Small intestine (tissue), 7 donors: ENCODE measurements at regions not wholly inside any gene's neighbourhood (a gene's known extent, or its start where the extent isn't known, plus 50 kb on each side); places are given as distances from the start of the nearest gene placed in this dataset.
"Not testable (repeated sequence)": the region's sequence is repeated elsewhere in the genome, so short reads cannot be mapped to it uniquely, and the experiment has no call there.

Experiments used
- DNase-seq, 2 donors: peaks; one replicate each; pipeline versions ENCODE4 v3.0.0 to v3.0.0-alpha.2; 2013
- FAIRE-seq: peaks from 2 replicates; lab custom pipeline; 2012; peaks lifted over from hg19 to GRCh38; lab: Jason Lieb, UNC
- H3K27ac ChIP-seq, 3 donors: one replicate each; pipeline ENCODE4 v1.5.1; 2013; ENCODE audit warnings: low read length in 2 of 3, mild to moderate bottlenecking in 2 of 3, control low read depth in 1 of 3, inconsistent platforms in 1 of 3, low read depth in 1 of 3, moderate library complexity in 1 of 3
- H3K27me3 ChIP-seq, 3 donors: one replicate each; pipeline ENCODE4 v1.6.1; 2013; ENCODE audit warnings: low read length in 3 of 3, inconsistent platforms in 1 of 3; ENCODE audit not compliant: control insufficient read depth in 3 of 3, insufficient read depth in 3 of 3
- H3K36me3 ChIP-seq, 3 donors: one replicate each; pipeline ENCODE4 v1.6.1; 2013; ENCODE audit warnings: low read length in 3 of 3, inconsistent platforms in 1 of 3, low read depth in 1 of 3, mild to moderate bottlenecking in 1 of 3, moderate library complexity in 1 of 3; ENCODE audit not compliant: control insufficient read depth in 3 of 3, insufficient read depth in 2 of 3
- H3K4me1 ChIP-seq, 3 donors: one replicate each; pipeline ENCODE4 v1.6.1; 2013; ENCODE audit warnings: low read length in 2 of 3, inconsistent platforms in 1 of 3, low read depth in 1 of 3, mild to moderate bottlenecking in 1 of 3, moderate library complexity in 1 of 3; ENCODE audit not compliant: control insufficient read depth in 3 of 3, insufficient read depth in 2 of 3
- H3K4me3 ChIP-seq, 3 donors: one replicate each; pipeline ENCODE4 v1.5.1; 2013; ENCODE audit warnings: low read length in 3 of 3, control low read depth in 1 of 3, inconsistent platforms in 1 of 3, low read depth in 1 of 3, mild to moderate bottlenecking in 1 of 3, moderate library complexity in 1 of 3
- H3K9me3 ChIP-seq, 2 donors: one replicate each; pipeline ENCODE4 v1.6.1; 2013; ENCODE audit warnings: low read depth in 1 of 2, low read length in 1 of 2; ENCODE audit not compliant: control insufficient read depth in 2 of 2, insufficient read depth in 1 of 2
- WGBS, 3 donors: extraction: QIAGEN DNeasy Blood & Tissue Kit; methylation state at CpG; one replicate each; pipeline ENCODE4 v1.1.7; 2013; 5-methylcytosine and 5-hydroxymethylcytosine counted together
- donor health status: healthy with polysubstance abuse.
- donor health status: control.
- donor health status: control.
- donor health status: Bipolar disorder and iron deficiency.
- donor health status: healthy.

- DNase-seq = no peak
- H3K27me3 ChIP-seq = no peaks in the 10 kb centered on the region
- no peaks in the 10 kb centered on the region for H3K36me3 ChIP-seq
- FAIRE-seq = no peak
- no peak overlapping the region for H3K27ac ChIP-seq
- H3K4me1 ChIP-seq = no peaks in the 10 kb centered on the region
- no peak overlapping the region for H3K4me3 ChIP-seq
- no peaks in the 10 kb centered on the region for H3K9me3 ChIP-seq
Observed at GRCh38 chr12:92381856-92382255, 236.2 kb upstream of the BTG1 start.

DNA sequence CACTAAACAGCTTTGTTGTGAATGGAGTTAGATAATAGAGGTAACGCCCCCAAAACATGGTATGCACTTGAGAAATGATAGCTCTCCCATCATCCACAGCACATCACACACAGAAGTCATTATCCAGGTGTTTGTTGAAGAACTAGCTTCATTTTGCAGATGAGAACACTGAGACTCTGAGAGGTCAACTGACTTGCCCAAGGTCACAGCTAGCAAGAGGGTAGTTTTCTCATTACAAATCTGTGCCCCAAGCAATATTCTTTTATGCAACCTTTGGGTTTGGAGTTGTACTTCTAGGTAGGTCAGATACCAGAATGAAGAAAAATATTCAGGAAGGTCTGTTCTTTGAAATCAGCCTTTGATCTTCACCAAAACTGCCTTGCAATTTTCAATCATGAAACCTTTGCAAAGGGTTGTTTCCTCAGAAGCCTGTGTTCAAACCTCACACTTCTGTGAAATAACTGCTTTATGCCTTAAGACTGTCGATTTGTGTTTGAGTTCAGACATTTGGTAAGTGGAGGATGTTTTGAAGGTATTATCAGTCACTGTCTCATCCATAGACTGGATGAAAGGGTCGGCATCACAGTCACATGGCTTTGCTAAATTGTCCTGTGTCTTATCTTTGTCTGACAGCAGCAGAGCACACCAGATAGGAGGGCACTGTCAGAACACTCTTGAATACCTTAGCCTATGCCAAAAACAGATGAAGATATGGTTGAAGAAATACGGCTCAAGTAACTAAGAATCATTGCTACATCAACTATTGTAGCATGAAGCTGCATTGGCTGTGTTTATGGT lies 233.2 kb upstream of the BTG1 start:
- FAIRE-seq (no peak), DNase-seq (no peak)
- Histone ChIP-seq H3K27me3 (no peaks in the 10 kb centered on the region), H3K36me3 (no peaks in the 10 kb centered on the region), H3K27ac (no peak overlapping the region), H3K4me3 (no peak overlapping the region), H3K9me3 (no peaks in the 10 kb centered on the region), H3K4me1 (no peaks in the 10 kb centered on the region)
- WGBS, 3 donors = 68 to 74% (median 73%) methylated on average over 4 of the region's 4 CpGs

- DNase-seq, FAIRE-seq, H3K4me3 ChIP-seq, H3K36me3 ChIP-seq, H3K27me3 ChIP-seq, H3K9me3 ChIP-seq, H3K4me1 ChIP-seq, H3K27ac ChIP-seq: not testable (repeated sequence)
- WGBS, 3 donors = 96 to 98% (median 97%) methylated on average over 3 of the region's 3 CpGs
Observed at GRCh38 chr12:92375504-92375903, 229.9 kb upstream of the BTG1 start.

DNA sequence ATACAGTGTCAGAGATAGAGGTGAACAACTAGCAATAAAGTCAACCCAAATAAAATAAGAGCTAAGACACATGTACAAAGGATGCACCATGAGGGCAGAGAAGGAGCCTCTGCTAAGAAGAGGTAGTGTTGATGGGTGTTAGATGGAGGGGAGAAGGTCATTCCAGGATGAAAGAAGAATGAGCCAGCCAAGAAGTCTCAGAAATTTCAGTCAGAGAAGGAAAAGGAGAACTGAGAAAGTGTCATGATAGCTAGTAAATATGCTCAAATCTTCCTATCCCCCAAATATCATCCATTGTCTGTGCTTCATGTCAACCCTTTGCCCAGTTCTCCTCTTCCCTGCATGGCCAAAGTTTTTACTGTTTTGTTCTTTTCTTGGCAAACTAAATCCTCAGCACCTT lies 225.2 kb upstream of the BTG1 start:
- H3K4me1 ChIP-seq = no peaks in the 10 kb centered on the region
- no peaks in the 10 kb centered on the region for H3K27me3 ChIP-seq
- FAIRE-seq = no peak
- no peaks in the 10 kb centered on the region for H3K9me3 ChIP-seq
- H3K4me3 ChIP-seq = no peak overlapping the region
- no peaks in the 10 kb centered on the region for H3K36me3 ChIP-seq
- H3K27ac ChIP-seq = no peak overlapping the region
- DNase-seq = no peak

GRCh38 chr12:92369636-92370035 lies 224.0 kb upstream of the BTG1 start:
- no peak for FAIRE-seq
- no peak for DNase-seq
- H3K9me3 ChIP-seq = no peaks in the 10 kb centered on the region
- no peaks in the 10 kb centered on the region for H3K36me3 ChIP-seq
- no peak overlapping the region for H3K4me3 ChIP-seq
- no peaks in the 10 kb centered on the region for H3K27me3 ChIP-seq
- no peak overlapping the region for H3K27ac ChIP-seq
- H3K4me1 ChIP-seq = no peaks in the 10 kb centered on the region
- 92 to 96% (median 96%) methylated on average over 2 of the region's 2 CpGs for WGBS, 3 donors

- Histone ChIP-seq H3K36me3 (no peaks in the 10 kb centered on the region), H3K27me3 (no peaks in the 10 kb centered on the region), H3K9me3 (no peaks in the 10 kb centered on the region), H3K4me3 (no peak overlapping the region), H3K4me1 (no peaks in the 10 kb centered on the region), H3K27ac (no peak overlapping the region)
- 93 to 99% (median 94%) methylated on average over 3 of the region's 3 CpGs for WGBS, 3 donors
- no peak for DNase-seq
- FAIRE-seq = no peak
Observed at GRCh38 chr12:92369056-92369455, 223.4 kb upstream of the BTG1 start.

DNA sequence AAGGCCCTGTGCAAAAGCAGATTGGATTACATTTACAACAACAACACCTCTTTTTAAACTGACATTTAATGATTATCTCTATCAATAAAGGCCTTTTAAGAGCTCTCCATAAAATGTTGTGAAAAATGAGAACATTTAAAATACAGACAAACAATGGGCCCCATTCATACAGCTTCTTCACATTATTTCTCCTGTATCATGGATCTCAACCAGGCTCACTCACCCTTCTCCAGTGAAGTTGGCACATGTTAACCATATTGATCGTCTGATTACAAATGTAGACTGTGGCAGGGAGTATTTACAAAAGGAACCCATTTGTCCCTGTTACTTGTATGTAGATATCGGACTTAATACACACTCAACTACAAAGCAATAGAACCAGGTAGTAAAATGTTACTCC lies 220.2 kb upstream of the BTG1 start:
- H3K27ac ChIP-seq = no peak overlapping the region
- H3K36me3 ChIP-seq = no peaks in the 10 kb centered on the region
- H3K4me3 ChIP-seq = no peak overlapping the region
- DNase-seq (no peak), FAIRE-seq (no peak)
- no peaks in the 10 kb centered on the region for H3K9me3 ChIP-seq
- no peaks in the 10 kb centered on the region for H3K27me3 ChIP-seq
- peaks cover 0 to 6% (median 3%) of the 10 kb centered on the region in 3 donors for H3K4me1 ChIP-seq
- 41 to 68% (median 44%) methylated on average over 2 of the region's 2 CpGs for WGBS, 3 donors

DNA sequence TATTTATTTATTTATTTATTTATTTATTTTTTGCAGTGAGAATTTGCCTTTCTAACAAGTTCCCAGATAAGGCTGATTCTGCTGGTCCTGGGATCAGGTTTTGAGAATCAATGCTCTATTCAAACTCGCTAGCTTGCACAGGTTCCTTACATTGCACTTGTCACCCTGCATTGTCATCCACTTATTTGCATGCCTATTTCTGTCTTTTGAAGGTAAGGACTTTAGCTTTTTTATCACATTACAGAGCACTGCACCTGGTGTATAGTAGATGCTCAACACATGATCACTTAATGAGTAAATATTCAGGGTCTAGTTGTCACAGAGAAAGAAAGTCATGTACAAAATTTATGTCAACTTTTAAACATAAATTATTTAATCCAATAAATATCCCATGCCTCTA lies 219.7 kb upstream of the BTG1 start:
- DNase-seq (no peak), FAIRE-seq (no peak)
- no peak overlapping the region for H3K4me3 ChIP-seq
- 88 to 97% (median 94%) methylated on average over 1 of the region's 1 CpG for WGBS, 3 donors
- H3K36me3 ChIP-seq = no peaks in the 10 kb centered on the region
- H3K27me3 ChIP-seq = no peaks in the 10 kb centered on the region
- peaks cover 0 to 6% (median 3%) of the 10 kb centered on the region in 3 donors for H3K4me1 ChIP-seq
- no peaks in the 10 kb centered on the region for H3K9me3 ChIP-seq
- no peak overlapping the region for H3K27ac ChIP-seq
